Ovary (tissue), 3 donors: ENCODE measurements at regions not wholly inside any gene's neighbourhood (a gene's known extent, or its start where the extent isn't known, plus 50 kb on each side); places are given as distances from the start of the nearest gene placed in this dataset.

Experiments
- CTCF ChIP-seq, 3 donors: fragments of 450-650 bp in 2 of 3; fragments of 200-600 bp in 1 of 3; IDR thresholded peaks; one replicate each; pipeline versions ENCODE4 v1.5.1 to v1.8.0; 2016 to 2022; ENCODE audit warnings: antibody characterized with exemption in 3 of 3, mild to moderate bottlenecking in 1 of 3
- EP300 ChIP-seq: sonication (generic); formaldehyde crosslinking; IDR thresholded peaks from one replicate; pipeline ENCODE4 v1.6.1; 2017; ENCODE audit warnings: antibody characterized with exemption
- POLR2A ChIP-seq: fragments of 450-650 bp; IDR thresholded peaks from one replicate; pipeline ENCODE4 v1.6.1; 2017; ENCODE audit warnings: antibody characterized with exemption, mild to moderate bottlenecking, moderate library complexity
- donor health status: DM: no; HTN: no; CAD: no.

- TF ChIP-seq EP300 (no peak), POLR2A (no peak), CTCF (IDR thresholded peaks at IDR 0.05) (no peak)
Measured at GRCh38 chr2:105502625-105503334, 103.9 kb upstream of the FHL2 start.
